Thymus (tissue), 11 donors: ENCODE measurements at regions not wholly inside any gene's neighbourhood (a gene's known extent, or its start where the extent isn't known, plus 50 kb on each side); places are given as distances from the start of the nearest gene placed in this dataset.

ENCODE experiments used
- DNase-seq, 9 donors: peaks; one replicate each; pipeline ENCODE4 v3.0.0-alpha.2; 2013; ENCODE audit warnings: low spot score in 9 of 9, low read depth in 6 of 9, missing footprints in 1 of 9
- H3K27ac ChIP-seq, 2 donors: one replicate each; pipeline ENCODE4 v1.5.1; 2013; ENCODE audit warnings: control low read depth in 1 of 2, low read depth in 1 of 2, low read length in 1 of 2, mild to moderate bottlenecking in 1 of 2, moderate library complexity in 1 of 2
- H3K27me3 ChIP-seq, 2 donors: one replicate each; pipeline ENCODE4 v1.5.1; 2013; ENCODE audit warnings: low read length in 1 of 2; ENCODE audit not compliant: control insufficient read depth in 2 of 2, insufficient read depth in 1 of 2
- H3K36me3 ChIP-seq, 2 donors: one replicate each; pipeline ENCODE4 v1.5.1; 2013; ENCODE audit warnings: low read length in 1 of 2, mild to moderate bottlenecking in 1 of 2, moderate library complexity in 1 of 2; ENCODE audit not compliant: control insufficient read depth in 2 of 2, insufficient read depth in 2 of 2
- H3K4me1 ChIP-seq, 2 donors: one replicate each; pipeline ENCODE4 v1.5.1; 2013; ENCODE audit warnings: low read length in 2 of 2; ENCODE audit not compliant: control insufficient read depth in 2 of 2, insufficient read depth in 2 of 2
- H3K4me3 ChIP-seq, 2 donors: one replicate each; pipeline ENCODE4 v1.5.1; 2013; ENCODE audit warnings: low read length in 2 of 2, control low read depth in 1 of 2, mild to moderate bottlenecking in 1 of 2
- H3K9me3 ChIP-seq, 2 donors: one replicate each; pipeline ENCODE4 v1.5.1; 2013; ENCODE audit warnings: low read length in 1 of 2, mild to moderate bottlenecking in 1 of 2; ENCODE audit not compliant: control insufficient read depth in 2 of 2, insufficient read depth in 1 of 2
- WGBS: extraction: QIAGEN DNeasy Blood & Tissue Kit; methylation state at CpG from one replicate; pipeline ENCODE4 v1.1.7; 2013; 5-methylcytosine and 5-hydroxymethylcytosine counted together
- donor health status: healthy.

- no peaks in the 10 kb centered on the region for H3K4me1 ChIP-seq
- H3K27me3 ChIP-seq = no peaks in the 10 kb centered on the region
- H3K27ac ChIP-seq = no peak overlapping the region
- WGBS = 94% methylated on average over 2 of the region's 2 CpGs
- no peaks in the 10 kb centered on the region for H3K9me3 ChIP-seq
- no peaks in the 10 kb centered on the region for H3K36me3 ChIP-seq
- no peak overlapping the region for H3K4me3 ChIP-seq
- no peak for DNase-seq
These were observed 81.7 kb upstream of the MPP7 start for GRCh38 chr10:28384557-28384956.

DNA sequence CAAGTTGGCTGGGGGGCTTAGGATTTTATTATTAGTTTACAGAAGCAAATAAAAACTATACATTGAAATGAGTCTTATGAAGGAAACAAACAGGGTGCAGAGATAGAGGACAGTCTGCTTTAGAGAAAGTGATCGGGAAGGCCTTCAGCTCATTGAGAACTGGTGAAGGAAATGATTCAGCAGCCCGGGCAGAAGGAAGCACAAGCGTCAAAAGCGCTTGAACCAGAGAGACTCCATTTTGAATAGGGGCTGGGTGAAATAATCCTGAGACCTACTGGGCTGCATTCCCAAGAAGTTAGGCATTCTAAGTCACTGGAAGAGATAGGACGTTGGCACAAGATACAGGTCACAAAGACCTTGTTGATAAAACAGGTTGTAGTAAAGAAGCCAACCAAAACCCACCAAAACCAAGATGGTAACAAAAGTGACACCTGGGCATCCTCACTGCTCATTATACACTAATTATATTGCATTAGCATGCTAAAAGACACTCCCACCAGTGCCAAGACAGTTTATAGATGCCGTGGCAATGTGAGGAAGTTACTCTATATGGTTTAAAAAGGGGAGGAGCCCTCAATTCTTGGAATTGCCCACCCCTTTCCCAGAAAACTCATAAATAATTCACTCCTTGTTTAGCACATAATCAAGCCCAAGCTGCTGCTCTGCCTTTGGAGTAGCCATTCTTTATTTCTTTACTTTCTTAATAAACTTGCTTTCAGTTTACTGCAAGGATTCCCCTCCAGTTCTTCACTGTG is 83.1 kb upstream of the MPP7 start:
- DNase-seq = no peak
- Histone ChIP-seq H3K9me3 (no peaks in the 10 kb centered on the region), H3K27ac (no peak overlapping the region), H3K36me3 (no peaks in the 10 kb centered on the region), H3K4me1 (no peaks in the 10 kb centered on the region), H3K27me3 (no peaks in the 10 kb centered on the region), H3K4me3 (no peak overlapping the region)
- 85% methylated on average over 6 of the region's 6 CpGs for WGBS

DNA sequence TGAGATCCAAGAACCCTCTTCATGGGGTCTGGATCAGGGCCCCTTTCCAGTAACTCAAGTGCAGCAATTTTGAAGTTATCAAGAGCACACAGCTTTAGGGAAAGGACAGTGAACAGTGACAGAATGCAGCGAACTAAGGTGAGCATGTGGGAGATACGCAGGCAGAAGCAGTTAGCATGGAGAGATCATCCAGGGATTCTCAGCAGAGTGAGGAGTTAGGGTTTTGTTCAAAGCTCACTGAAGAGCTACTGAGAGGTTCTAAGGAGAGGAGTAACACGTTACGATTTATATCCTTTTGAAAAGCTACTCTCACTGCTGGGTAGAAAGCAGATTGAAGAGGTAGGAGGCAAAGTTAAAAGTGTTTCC is 83.6 kb upstream of the MPP7 start:
- DNase-seq = peak in 1 of 9 donors; percentile 16
- Histone ChIP-seq H3K4me1 (no peaks in the 10 kb centered on the region), H3K36me3 (no peaks in the 10 kb centered on the region), H3K4me3 (no peak overlapping the region), H3K9me3 (no peaks in the 10 kb centered on the region), H3K27me3 (no peaks in the 10 kb centered on the region), H3K27ac (no peak overlapping the region)
- 73% methylated on average over 4 of the region's 4 CpGs for WGBS

- Histone ChIP-seq H3K4me3 (no peak overlapping the region), H3K27ac (no peak overlapping the region), H3K4me1 (no peaks in the 10 kb centered on the region), H3K27me3 (no peaks in the 10 kb centered on the region), H3K36me3 (no peaks in the 10 kb centered on the region), H3K9me3 (no peaks in the 10 kb centered on the region)
- no peak for DNase-seq
- WGBS = 95% methylated on average over 7 of the region's 7 CpGs
These were observed 84.3 kb upstream of the MPP7 start for GRCh38 chr10:28387140-28387539.

DNA sequence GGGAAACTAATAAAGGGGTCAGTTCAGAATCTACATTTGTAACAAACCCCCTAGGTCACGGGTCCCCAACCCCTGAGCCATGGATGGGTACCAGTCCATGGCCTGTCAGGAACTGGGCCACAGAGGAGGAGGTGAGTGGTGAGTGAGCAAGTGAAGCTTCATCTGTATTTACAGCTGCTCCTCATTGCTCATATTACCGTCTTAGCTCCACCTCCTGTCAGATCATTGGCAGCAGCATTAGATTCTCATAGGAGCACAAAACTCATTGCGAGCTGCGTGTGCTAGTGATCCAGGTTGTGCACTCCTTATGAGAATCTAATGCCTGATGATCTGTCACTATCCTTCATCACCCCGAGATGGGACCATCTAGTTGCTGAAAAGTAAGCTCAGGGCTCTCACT is 88.4 kb upstream of the MPP7 start:
- Histone ChIP-seq H3K4me3 (no peak overlapping the region), H3K27me3 (no peaks in the 10 kb centered on the region), H3K9me3 (no peaks in the 10 kb centered on the region), H3K27ac (no peak overlapping the region), H3K4me1 (no peaks in the 10 kb centered on the region), H3K36me3 (no peaks in the 10 kb centered on the region)
- DNase-seq = no peak
- WGBS = 96% methylated on average over 5 of the region's 5 CpGs

- no peaks in the 10 kb centered on the region for H3K36me3 ChIP-seq
- no peaks in the 10 kb centered on the region for H3K27me3 ChIP-seq
- DNase-seq = peak; percentile 33 to 75 (median 48)
- H3K9me3 ChIP-seq = no peaks in the 10 kb centered on the region
- H3K4me1 ChIP-seq = no peaks in the 10 kb centered on the region
- 21% methylated on average over 8 of the region's 8 CpGs for WGBS
- no peak overlapping the region for H3K4me3 ChIP-seq
- H3K27ac ChIP-seq = no peak overlapping the region
These were observed 91.2 kb upstream of the MPP7 start for GRCh38 chr10:28393956-28394568.

DNA sequence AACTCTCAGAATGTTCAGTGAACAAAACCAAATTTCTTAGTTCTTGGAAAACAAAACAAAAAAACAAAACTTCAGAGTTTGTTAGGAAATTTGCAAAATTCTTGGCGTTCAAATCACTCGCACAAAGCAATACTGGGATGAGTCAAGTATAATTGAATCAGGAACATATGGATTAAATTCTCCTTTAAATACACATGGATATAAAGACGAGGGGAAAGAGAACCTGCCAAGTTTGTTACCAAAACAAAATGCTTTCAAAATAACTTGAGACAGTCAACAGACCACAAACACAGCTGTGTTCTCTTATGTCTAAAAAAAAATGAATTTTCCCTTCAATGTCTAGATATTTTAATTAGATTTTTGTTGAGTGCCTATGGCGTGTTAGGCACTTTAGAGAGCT is 93.5 kb upstream of the MPP7 start:
- Histone ChIP-seq H3K4me3 (no peak overlapping the region), H3K27ac (no peak overlapping the region), H3K4me1 (no peaks in the 10 kb centered on the region), H3K27me3 (no peaks in the 10 kb centered on the region), H3K36me3 (no peaks in the 10 kb centered on the region), H3K9me3 (no peaks in the 10 kb centered on the region)
- 92% methylated on average over 4 of the region's 4 CpGs for WGBS
- DNase-seq = no peak

- Histone ChIP-seq H3K9me3 (no peaks in the 10 kb centered on the region), H3K27me3 (no peaks in the 10 kb centered on the region), H3K4me1 (no peaks in the 10 kb centered on the region), H3K36me3 (no peaks in the 10 kb centered on the region), H3K4me3 (no peak overlapping the region), H3K27ac (no peak overlapping the region)
- 98% methylated on average over 6 of the region's 6 CpGs for WGBS
- DNase-seq = no peak
These were observed 94.4 kb upstream of the MPP7 start for GRCh38 chr10:28397229-28397628.

- 78% methylated on average over 9 of the region's 9 CpGs for WGBS
- H3K27me3 ChIP-seq = no peaks in the 10 kb centered on the region
- no peak overlapping the region for H3K4me3 ChIP-seq
- H3K27ac ChIP-seq = no peak overlapping the region
- H3K36me3 ChIP-seq = no peaks in the 10 kb centered on the region
- no peaks in the 10 kb centered on the region for H3K4me1 ChIP-seq
- no peak for DNase-seq
- no peaks in the 10 kb centered on the region for H3K9me3 ChIP-seq
These were observed 97.3 kb upstream of the MPP7 start for GRCh38 chr10:28400176-28400575.
